HG02610 (cell line): ENCODE measurements at regions not wholly inside any gene's neighbourhood (a gene's known extent, or its start where the extent isn't known, plus 50 kb on each side); places are given as distances from the start of the nearest gene placed in this dataset.
"Not testable (repeated sequence)": the region's sequence is repeated elsewhere in the genome, so short reads cannot be mapped to it uniquely, and the experiment has no call there.

Source experiments
- ATAC-seq: cut with Tn5 transposase; IDR thresholded peaks from one replicate; pipeline ENCODE4 v1.9.1; 2021; ENCODE audit warnings: mild to moderate bottlenecking, moderate library complexity; ENCODE audit not compliant: unreplicated experiment

DNA sequence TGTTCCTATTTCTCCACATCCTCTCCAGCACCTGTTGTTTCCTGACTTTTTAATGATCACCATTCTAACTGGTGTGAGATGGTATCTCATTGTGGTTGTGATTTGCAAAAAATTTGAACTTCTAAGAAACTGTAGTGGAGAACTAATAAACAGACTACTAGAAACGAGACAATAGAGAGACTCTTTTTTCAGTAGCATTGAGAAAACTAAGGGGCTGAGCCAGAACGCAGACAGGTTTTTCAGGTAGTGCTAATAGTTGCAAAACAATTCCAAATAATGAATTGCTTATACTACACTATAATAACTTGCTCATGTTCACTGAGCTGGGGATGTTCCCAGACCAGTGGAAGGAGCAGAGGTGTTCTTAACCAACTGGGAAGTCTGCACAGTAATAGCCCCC lies 98.8 kb upstream of the DPH5 start:
- ATAC-seq, result no peak

- ATAC-seq, result not testable (repeated sequence)
These were observed 98.3 kb upstream of the DPH5 start for GRCh38 chr1:101123904-101124303.

DNA sequence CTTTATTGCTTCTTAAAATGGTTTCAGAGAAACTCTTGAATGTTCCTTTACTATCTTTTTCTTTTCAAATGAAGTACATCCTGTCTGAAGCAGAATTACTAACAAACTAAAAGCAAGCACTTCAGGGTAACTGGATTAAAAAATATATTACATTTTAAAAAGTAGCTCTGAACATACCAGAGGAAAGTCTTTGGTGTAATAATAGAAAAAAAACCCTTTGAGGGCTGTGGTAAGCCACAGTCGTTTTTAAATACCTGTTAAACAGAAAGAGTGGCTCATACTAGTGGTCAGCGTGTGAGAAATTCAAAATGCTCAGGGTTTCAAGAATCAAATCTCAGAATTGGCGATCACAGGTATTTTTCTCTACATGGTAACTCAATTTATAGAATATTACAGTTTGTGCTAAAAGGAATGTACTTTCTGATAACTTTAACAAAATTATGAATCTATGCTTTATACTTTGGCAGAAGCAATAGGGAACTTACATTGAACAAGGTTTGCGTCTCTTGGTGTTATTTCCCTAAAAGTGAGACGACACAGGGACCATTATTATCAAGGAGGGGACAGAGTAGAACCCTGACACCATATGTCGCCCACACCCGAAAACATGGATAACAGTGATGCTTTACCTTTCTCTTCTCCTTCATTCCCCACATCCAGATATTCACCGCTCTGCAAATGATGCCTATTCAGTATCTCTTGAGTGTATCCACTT lies 97.0 kb upstream of the DPH5 start:
- peak; percentile 99 for ATAC-seq

DNA sequence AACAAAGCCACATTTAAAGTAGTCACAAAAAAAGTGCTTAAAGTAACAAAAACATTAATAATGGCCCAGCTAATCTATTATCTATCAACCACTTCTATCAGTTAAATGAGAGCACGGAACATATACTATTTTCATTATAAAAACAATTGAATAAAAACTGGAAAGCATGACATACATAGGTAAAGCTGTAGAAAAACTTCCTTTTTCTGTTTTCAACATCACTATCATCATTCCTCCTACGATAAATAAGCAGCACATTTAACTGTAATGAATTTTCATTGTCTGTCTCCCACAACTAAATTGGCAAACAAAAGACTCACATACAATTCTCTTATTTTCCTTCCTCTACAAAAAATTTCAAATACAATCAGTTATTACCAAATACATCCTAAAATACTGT lies 96.4 kb upstream of the DPH5 start:
- no peak for ATAC-seq

- ATAC-seq, result no peak
These were observed 95.9 kb upstream of the DPH5 start for GRCh38 chr1:101121504-101121903.

DNA sequence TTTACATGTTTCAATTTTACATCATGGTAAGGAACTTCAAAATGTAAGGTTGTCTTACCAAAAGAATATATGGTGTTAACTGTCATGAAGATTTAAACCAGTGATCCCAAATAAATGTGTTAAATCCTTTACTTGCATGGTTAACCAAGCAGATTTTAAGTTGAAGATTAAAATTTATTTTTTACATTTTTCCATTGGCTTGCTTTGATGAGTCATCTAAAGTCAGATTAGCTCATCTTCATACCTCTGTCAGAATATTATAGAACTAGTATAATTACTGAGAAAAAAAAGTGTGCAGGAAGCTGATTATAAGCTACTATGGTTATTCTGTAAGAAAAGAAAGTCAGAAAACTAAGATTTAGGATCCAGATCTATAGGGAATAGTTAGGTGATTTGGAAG lies 95.3 kb upstream of the DPH5 start:
- ATAC-seq, result no peak

DNA sequence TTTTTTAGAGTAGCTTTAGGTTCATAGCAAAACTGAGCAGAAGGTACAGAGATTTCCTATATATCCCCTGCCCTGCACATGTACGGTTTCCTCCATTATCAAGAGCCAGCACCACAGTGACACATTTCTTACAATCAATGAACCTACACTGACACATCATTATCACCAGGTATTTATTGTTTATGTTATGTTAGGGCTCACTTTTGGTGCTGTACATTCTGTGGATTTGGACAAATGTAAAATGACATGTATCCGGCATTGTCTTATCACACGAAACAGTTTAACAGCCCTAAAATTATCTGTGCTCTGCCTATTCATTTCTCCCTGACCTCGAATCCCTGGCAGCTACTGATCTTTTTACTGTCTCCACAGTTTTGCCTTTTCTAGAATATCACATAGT lies 93.7 kb upstream of the DPH5 start:
- no peak for ATAC-seq

GRCh38 chr1:101116006-101116405 lies 90.4 kb upstream of the DPH5 start:
- no peak for ATAC-seq

DNA sequence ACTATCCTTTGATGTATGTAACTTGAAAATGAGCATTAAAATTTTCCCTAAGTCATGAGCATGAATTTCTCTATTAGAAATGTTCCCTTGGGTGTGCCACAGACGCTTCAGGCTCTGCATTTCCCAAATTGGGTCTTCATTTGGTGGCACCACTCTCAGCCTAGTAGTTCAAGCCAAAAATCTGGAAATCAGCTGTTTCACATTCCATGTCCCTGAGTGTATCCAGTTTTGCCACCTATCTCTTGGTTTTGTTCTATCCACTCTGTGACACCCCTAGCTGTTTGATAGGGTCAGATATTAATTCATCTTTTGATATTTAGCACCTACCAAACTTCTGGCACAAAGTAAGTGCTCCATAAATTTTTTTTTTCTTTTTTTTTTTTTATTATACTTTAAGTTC lies 89.5 kb upstream of the DPH5 start:
- no peak for ATAC-seq

- ATAC-seq, result not testable (repeated sequence)
These were observed 88.5 kb upstream of the DPH5 start for GRCh38 chr1:101114128-101114527.

GRCh38 chr1:101112051-101112780 lies 86.6 kb upstream of the DPH5 start:
- ATAC-seq, result peak; percentile 94

GRCh38 chr1:101111461-101111860 lies 85.9 kb upstream of the DPH5 start:
- ATAC-seq, result no peak

GRCh38 chr1:101109791-101110190 lies 84.2 kb upstream of the DPH5 start:
- ATAC-seq, result no peak

- ATAC-seq, result no peak
These were observed 82.5 kb upstream of the DPH5 start for GRCh38 chr1:101108111-101108500.

- no peak for ATAC-seq
These were observed 82.0 kb upstream of the DPH5 start for GRCh38 chr1:101107496-101108110.

GRCh38 chr1:101105877-101106276 lies 80.3 kb upstream of the DPH5 start:
- no peak for ATAC-seq

DNA sequence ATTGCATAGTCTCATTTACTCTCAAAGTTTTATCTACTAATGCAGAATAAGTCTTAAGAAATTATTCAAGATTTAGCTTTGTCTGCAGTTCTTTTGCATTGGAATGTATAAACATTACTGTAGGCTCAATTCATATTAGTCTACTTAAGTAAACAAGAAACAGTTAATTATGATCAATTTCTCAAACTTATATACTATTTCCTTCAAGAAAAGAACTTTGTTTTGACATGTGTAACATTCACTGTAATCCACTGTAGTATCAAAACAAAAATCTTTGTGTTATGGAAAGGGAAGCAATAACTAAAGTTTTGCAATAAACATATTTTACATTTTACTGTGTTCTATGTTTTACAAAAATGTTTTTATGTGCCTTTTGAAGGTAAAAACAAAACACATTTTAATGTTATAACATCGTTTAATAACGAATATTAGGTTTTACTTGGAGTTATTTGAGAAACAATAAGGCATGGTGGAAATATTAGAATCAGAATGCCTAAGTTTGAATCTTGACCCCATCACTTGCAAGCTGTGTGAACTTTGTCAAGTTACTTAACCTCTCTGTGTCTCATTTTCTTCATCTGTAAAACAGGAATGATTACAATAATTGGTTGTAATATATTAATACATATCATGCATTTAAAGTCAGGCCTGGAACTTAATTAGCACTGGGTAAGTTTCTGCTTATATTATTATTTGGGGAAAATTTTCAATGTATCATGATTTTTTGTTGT lies 77.0 kb upstream of the DPH5 start:
- no peak for ATAC-seq

GRCh38 chr1:101101360-101101759 lies 75.8 kb upstream of the DPH5 start:
- no peak for ATAC-seq

GRCh38 chr1:101100674-101101073 lies 75.1 kb upstream of the DPH5 start:
- ATAC-seq, result no peak

- no peak for ATAC-seq
These were observed 73.3 kb upstream of the DPH5 start for GRCh38 chr1:101098907-101099306.

- ATAC-seq, result no peak
These were observed 72.7 kb upstream of the DPH5 start for GRCh38 chr1:101098327-101098726.
